ENCODE measurements at regions not wholly inside any gene's neighbourhood (a gene's known extent, or its start where the extent isn't known, plus 50 kb on each side); places are given as distances from the start of the nearest gene placed in this dataset.

DNA sequence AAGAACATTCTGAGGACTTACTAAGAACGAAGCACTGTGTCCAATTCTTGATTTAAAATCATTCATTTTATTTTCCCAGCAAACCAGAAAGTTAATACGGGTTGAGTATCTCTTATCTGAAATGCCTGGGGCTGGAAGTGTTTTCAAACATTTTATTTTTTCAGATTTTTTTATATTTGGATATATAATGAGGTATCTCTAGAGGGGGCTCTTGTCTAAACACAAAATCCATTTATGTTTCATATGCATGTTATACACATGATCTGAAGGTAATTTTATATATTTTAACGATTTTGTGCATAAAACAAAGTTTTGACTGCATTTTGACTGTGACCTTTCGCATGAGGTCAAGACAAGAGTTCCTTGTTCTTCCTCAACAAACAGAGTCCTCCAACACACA lies 320.9 kb downstream of the ASMT start:
- Histone ChIP-seq H3K4me1 (ENCODE audit: control insufficient read depth, insufficient read depth, low read length) (no peaks in the 10 kb centered on the region), H3K9me3 (ENCODE audit: control insufficient read depth, insufficient read depth, low read length) (no peaks in the 10 kb centered on the region), H3K4me3 (ENCODE audit: low read length) (no peak overlapping the region), H3K36me3 (ENCODE audit: control insufficient read depth, insufficient read depth, low read length) (no peaks in the 10 kb centered on the region), H3K27me3 (ENCODE audit: control insufficient read depth, insufficient read depth, low read length) (no peaks in the 10 kb centered on the region), H3K27ac (ENCODE audit: low read length) (no peak overlapping the region)
- no peak for DNase-seq (ENCODE audit: low read depth, low spot score)
- WGBS (ENCODE audit: insufficient coverage, insufficient read length), result no CpG with 5 or more reads among the region's 4 CpGs

DNA sequence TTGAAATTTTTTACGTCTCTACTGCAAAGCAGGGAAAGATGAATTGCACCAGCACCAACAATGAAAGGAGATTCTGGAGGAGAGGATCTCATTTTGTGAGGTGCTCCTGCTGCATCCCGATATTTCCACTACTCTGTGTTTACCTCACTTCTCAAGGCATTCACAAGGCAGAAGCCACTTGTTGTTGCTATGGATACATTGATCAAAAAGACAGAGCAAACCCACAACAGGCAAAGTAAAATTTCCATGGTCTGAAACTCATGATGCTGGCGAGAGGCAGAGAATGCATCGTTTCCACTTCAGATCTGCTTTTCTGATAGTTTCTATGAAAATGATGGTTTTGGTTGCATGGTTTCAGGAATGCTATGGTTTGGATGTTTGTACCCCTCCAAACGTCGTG lies 323.3 kb downstream of the ASMT start:
- no peaks in the 10 kb centered on the region for H3K9me3 ChIP-seq (ENCODE audit: control insufficient read depth, insufficient read depth, low read length)
- H3K4me1 ChIP-seq (ENCODE audit: control insufficient read depth, insufficient read depth, low read length), result no peaks in the 10 kb centered on the region
- no peak overlapping the region for H3K4me3 ChIP-seq (ENCODE audit: low read length)
- no peak for DNase-seq (ENCODE audit: low read depth, low spot score)
- no peak overlapping the region for H3K27ac ChIP-seq (ENCODE audit: low read length)
- no CpG with 5 or more reads among the region's 6 CpGs for WGBS (ENCODE audit: insufficient coverage, insufficient read length)
- no peaks in the 10 kb centered on the region for H3K36me3 ChIP-seq (ENCODE audit: control insufficient read depth, insufficient read depth, low read length)
- no peaks in the 10 kb centered on the region for H3K27me3 ChIP-seq (ENCODE audit: control insufficient read depth, insufficient read depth, low read length)

DNA sequence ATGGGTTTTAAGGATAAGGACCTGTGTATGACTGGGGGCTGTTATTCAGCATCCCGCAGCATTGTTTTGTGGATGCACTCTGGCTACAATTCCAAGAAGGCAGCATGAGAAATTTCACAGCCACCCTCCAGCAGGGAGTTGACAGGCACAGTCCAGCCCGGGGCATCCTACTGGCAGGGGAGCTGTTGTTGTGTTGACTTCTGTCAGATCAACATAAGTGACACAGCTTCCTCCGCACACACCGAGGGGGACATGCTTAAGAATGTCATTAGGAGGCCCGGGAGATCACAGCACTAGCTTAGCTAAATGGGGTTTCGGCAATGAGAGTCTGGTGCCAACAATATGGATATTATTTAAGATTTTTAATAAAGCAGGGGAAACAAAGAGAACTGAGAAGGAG lies 326.5 kb downstream of the ASMT start:
- WGBS (ENCODE audit: insufficient coverage, insufficient read length), result no CpG with 5 or more reads among the region's 6 CpGs
- H3K27me3 ChIP-seq (ENCODE audit: control insufficient read depth, insufficient read depth, low read length), result no peaks in the 10 kb centered on the region

DNA sequence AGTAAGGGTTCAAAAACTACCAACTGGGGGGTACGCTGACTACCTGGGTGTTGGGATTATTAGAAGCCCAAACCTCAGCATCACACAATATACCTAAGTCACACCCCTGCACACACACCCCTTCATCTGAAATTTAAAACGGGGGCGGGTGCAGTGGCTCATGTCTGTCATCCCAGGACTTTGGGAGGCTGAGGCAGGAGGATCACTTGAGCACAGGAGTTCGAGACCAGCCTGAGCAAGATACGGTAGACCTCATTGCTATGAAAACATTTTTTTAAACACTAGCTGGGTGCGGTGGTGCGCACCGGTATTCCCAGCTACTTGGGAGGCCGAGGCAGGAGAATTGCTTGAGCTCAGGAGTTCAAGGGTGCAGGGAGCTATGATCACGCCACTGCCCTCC lies 331.0 kb downstream of the ASMT start:
- no peaks in the 10 kb centered on the region for H3K4me1 ChIP-seq (ENCODE audit: control insufficient read depth, insufficient read depth, low read length)
- no peaks in the 10 kb centered on the region for H3K27me3 ChIP-seq (ENCODE audit: control insufficient read depth, insufficient read depth, low read length)
- H3K27ac ChIP-seq (ENCODE audit: low read length), result no peak overlapping the region
- WGBS (ENCODE audit: insufficient coverage, insufficient read length), result no CpG with 5 or more reads among the region's 10 CpGs
- H3K4me3 ChIP-seq (ENCODE audit: low read length), result no peak overlapping the region
- DNase-seq (ENCODE audit: low read depth, low spot score), result no peak
- H3K36me3 ChIP-seq (ENCODE audit: control insufficient read depth, insufficient read depth, low read length), result no peaks in the 10 kb centered on the region
- H3K9me3 ChIP-seq (ENCODE audit: control insufficient read depth, insufficient read depth, low read length), result no peaks in the 10 kb centered on the region

More for the DNA sequence above, 326.5 kb downstream of the ASMT start:
- no peaks in the 10 kb centered on the region for H3K36me3 ChIP-seq (ENCODE audit: control insufficient read depth, insufficient read depth, low read length)
- H3K4me3 ChIP-seq (ENCODE audit: low read length), result no peak overlapping the region
- no peak for DNase-seq (ENCODE audit: low read depth, low spot score)
- no peak overlapping the region for H3K27ac ChIP-seq (ENCODE audit: low read length)
- H3K4me1 ChIP-seq (ENCODE audit: control insufficient read depth, insufficient read depth, low read length), result no peaks in the 10 kb centered on the region
- no peaks in the 10 kb centered on the region for H3K9me3 ChIP-seq (ENCODE audit: control insufficient read depth, insufficient read depth, low read length)

DNA sequence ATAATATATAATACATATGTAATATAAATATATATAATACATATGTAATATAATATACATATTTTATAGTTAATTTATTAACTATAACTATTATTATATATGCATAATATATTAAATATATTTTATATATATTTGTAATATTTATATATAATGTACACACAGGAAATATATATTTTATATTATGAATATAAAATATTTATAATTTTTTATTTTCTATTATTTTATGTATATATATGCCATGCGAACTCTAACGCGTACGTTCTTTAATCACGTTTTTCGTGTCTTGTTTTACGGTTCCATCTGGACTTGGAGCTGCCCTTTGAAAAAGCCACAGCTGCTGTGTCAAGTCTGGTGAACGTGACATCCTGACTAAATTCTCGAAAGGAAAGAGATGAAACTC lies 332.1 kb downstream of the ASMT start:
- Histone ChIP-seq H3K27ac (ENCODE audit: low read length) (no peak overlapping the region), H3K4me3 (ENCODE audit: low read length) (no peak overlapping the region), H3K4me1 (ENCODE audit: control insufficient read depth, insufficient read depth, low read length) (no peaks in the 10 kb centered on the region), H3K9me3 (ENCODE audit: control insufficient read depth, insufficient read depth, low read length) (no peaks in the 10 kb centered on the region), H3K36me3 (ENCODE audit: control insufficient read depth, insufficient read depth, low read length) (no peaks in the 10 kb centered on the region), H3K27me3 (ENCODE audit: control insufficient read depth, insufficient read depth, low read length) (no peaks in the 10 kb centered on the region)
- WGBS (ENCODE audit: insufficient coverage, insufficient read length), result no CpG with 5 or more reads among the region's 9 CpGs
- DNase-seq (ENCODE audit: low read depth, low spot score), result no peak

Data from iPS DF 6.9 (cell line).